Urothelium cell line (cell line): ENCODE measurements at regions not wholly inside any gene's neighbourhood (a gene's known extent, or its start where the extent isn't known, plus 50 kb on each side); places are given as distances from the start of the nearest gene placed in this dataset.

Experiments used
- DNase-seq: peaks from one replicate; pipeline ENCODE4 v3.0.0; 2011; ENCODE audit warnings: low spot score, mixed read lengths
- FAIRE-seq: peaks from 2 replicates; lab custom pipeline; 2011; peaks lifted over from hg19 to GRCh38; lab: Jason Lieb, UNC

DNA sequence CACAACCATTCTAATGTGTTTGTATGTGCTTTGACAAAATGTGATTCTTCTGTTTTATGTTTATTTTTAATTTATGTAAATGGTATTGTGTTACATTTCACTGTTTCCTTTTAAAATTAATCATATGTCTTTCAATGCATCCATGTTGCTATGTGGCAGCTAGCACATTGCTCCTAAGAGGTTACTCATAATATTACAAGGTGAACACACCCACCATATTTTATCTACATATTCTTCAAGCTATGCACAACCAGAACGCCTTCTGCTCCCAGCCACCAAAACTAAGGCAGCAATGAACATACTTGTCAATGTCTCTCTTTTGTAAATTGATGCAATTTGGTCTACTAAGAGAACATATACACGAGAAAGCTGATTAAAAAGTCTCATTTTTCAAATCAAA, 160.6 kb upstream of the OSR1 start:
- FAIRE-seq (no peak), DNase-seq (no peak)

DNA sequence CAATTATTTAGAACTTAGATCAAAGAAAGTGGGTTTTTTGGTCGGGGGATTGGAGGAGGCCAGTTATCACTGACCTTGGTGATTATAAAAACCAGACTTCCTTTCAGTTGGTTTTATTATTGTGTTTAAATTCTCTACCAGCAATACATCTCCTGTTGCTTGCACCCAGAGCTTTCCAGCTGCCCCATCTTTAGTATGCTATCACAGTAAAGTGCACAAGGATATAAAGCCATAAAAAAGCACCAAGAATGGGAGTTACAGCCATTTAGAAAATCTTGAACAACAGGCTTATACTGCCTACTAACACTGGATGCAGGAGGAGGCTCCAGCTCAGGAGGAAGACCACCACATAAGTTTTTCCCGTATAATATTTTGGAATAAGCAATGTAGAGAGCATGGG, 148.7 kb upstream of the OSR1 start:
- no peak for FAIRE-seq

DNA sequence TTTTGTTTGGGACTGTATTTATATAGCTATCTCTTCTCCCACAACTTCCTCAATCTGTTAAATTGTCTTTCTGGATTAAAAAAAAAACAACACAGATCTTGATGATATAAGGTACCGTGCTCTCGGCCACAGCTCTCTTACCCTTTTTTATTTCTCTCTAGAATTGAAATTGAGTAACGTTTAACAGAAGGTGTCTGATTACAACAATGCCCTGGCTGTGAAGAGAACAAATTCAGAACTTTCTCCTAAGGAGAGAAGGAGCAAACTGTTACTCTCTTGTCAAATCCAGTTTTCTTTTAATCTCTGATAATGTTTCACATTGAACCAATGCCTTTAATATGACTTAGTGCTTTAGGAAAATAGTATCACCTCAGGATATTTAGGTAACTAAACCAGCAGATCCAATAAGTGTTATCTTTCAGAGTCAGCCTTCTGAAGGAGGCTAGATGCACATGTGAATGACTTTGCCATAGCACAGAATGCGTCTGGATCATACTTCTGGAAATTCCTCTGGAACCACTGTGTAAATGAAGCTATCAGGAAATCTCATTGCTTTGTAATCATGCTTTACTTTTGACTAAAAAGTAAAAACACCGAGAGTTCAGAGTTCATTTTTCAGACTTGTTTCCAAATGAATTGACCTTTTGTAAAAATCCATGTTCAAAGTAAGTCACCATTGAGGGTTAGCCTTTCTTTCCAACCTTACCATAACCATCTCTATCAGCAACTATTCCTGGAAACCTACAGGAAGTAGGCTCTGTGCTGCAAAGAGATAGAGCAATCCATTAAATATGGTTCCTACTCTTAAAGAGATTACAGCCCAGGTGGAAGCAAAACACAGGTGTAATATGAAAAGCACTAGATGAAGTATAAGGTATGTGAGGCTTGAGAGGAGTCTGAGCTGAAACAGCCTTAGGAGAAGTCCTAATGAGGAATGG, 147.0 kb upstream of the OSR1 start:
- FAIRE-seq, result no peak
- DNase-seq, result no peak

More for the DNA sequence above, 148.7 kb upstream of the OSR1 start:
- DNase-seq, result no peak

DNA sequence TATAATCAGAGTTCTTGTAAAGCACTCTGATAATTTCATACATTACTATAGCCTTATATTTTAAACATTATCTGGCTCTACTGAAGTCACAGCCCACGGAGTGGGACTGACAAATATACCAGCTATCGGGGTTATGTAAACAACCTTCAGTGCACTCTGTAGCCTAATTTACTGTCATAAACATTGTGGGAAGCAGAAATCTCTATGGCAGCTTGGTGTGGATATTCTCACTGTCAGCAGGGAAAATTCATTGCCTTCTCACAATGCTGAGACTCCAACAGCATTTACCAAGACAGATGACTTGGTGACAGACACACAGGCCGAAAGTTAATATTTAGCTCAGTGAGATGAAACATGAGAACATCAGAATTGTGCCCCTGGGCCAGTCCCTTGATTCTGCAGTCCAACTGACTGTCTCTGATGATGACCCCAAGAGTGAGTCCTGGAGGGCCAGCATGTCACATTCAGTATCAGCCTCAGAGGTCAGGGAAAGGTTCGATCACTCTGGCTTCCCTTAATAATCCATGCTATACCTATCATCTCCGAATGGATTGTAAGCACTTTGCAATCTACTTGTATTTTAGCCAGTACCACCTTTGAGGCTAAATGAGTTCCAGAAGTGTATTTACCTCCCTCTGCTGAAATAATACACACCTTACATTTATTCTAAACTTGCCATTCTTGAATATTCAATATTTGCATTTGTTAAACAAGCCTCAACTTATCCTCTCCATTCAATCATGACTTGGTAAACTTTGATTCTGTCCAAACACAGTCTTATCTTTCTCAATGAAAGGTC, 146.2 kb upstream of the OSR1 start:
- FAIRE-seq, result no peak
- DNase-seq, result no peak

DNA sequence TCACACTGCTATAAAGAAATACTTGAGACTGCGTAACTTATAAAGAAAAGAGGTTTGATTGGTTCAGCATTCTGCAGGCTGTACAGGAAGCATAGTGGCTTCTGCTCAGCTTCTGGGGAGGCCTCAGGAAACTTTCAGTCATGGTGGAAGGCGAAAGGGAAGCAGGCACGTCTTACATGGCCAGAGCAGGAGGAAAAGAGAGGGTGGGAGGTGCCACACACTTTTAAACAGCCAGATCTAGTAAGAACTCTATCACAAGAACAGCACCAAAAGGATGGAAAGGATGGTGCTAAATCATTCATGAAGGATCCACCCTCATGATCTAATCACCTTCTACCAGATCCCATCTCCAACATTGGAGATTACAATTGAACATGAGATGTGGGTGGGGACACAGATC, 145.5 kb upstream of the OSR1 start:
- DNase-seq (no peak), FAIRE-seq (no peak)

DNA sequence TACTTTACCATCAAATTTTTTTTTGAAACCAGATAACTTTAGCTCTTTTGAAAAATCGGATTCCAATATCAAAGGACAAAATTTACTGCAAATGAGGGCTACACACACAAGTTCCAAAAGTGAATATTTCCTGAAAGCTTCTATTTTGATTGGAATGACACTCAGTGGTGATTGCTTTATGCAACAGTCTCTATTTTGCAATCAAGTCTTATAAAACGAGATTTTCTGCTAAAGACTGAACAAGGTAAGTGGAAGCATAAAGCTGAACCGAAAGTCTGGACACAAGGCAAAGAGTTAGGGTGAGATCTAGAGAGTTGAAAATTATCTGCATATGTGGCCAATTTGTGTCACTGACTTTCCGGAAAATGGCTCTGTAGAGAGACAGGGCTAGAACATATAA, 145.0 kb upstream of the OSR1 start:
- DNase-seq (no peak), FAIRE-seq (no peak)

DNA sequence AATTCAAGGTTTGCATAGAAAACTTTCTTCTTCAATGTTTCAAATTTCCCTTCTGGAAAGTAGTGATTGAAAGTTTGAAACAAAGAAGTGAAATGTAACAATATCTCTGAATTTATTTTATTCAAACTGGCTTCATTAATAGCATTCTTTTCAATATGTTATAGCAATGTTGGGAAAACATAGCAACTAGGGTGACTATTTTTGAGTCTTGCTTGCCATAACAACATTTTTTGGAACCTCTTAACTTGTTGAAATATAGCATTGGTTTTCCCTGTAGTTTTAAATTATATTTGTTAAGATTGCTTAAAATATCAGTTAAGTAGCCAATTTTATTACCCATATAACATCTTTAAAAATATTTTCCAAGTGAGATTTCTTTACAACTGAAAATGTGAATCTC, 141.7 kb upstream of the OSR1 start:
- DNase-seq (no peak), FAIRE-seq (no peak)

DNA sequence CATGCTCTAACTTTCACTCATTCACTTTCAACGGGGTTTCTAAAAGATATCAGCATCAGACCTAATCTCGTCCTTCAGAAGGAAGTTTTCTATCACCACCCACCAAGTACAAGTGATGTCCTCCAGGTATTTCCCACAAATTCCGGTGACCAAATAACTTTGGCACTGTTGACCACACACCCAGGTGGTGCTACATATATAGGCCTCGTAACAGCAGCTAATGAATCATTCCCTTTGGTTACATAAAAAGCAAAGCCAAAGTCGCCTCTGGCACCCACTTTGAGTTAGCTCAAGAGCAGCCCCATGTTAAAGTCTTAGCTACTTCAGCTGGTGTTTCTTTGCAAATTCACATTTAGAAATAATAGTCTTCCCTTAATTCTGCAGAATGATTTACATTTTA, 138.2 kb upstream of the OSR1 start:
- FAIRE-seq (peak; percentile 30), DNase-seq (peak; percentile 55)

DNA sequence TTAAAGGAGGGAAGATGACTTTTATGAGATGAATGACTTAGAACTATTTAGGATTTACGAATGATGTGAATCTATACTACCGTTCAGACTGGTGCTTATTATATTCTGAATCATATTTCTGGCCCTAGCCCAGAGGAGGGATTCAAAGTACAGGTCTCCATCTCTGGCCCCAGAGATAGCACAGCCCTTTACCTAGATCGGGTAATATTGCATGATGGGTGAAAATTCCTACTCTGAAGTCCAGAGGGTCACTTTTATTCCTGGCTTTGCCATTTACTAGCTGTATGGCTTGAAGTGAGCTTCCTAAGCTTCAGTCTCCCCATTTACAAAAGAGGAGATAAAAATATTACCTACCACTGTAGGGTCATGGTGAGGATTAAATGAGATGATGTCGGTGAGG, 135.8 kb upstream of the OSR1 start:
- FAIRE-seq (no peak), DNase-seq (no peak)

DNA sequence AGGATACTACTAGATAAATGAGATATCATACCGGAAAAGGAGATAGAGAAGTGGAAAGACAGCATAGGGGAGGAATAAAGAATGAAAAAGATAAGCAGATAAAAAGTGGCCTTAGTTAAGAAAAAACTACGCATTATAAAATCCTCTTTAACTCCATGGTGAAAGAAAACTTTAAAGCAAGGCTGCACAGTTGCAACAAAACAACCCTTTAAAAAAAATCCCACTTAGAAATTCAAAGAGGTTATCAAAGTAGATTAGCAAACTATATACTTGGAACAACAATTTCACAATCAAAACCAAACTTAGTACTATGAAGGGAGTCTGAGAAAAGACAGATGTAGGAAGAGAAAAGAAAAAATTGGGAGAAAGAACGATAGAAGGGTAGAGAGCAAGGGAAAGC, 133.4 kb upstream of the OSR1 start:
- no peak for FAIRE-seq
- DNase-seq, result no peak

DNA sequence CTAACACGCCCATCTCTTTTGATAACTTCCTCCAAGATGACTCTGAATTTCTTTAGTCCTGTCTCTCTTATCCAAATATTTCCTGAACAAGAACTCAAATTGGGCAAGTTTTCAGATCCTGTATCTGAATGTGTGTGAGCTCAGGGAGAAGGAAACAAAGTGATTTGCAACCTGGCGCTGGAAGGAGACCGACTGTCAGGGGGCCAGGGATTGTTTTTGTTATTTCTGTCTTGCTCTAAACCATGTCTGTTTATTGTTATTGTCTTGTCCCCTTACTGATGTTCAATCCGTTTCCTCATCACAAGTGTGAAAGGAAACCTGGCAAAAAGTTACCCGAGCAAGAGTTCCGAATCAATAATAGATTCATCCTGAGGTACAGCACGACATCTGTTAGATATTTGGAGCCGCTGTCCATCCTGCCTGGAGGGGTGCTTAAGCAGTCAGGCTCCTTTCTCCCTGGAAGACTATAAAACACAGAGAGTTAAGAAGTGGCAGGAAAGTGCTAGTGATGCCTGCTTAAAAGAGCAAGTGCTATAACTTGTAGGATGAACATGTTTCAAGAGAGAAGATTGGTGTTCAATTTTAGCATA, 132.5 kb upstream of the OSR1 start:
- FAIRE-seq, result no peak

DNA sequence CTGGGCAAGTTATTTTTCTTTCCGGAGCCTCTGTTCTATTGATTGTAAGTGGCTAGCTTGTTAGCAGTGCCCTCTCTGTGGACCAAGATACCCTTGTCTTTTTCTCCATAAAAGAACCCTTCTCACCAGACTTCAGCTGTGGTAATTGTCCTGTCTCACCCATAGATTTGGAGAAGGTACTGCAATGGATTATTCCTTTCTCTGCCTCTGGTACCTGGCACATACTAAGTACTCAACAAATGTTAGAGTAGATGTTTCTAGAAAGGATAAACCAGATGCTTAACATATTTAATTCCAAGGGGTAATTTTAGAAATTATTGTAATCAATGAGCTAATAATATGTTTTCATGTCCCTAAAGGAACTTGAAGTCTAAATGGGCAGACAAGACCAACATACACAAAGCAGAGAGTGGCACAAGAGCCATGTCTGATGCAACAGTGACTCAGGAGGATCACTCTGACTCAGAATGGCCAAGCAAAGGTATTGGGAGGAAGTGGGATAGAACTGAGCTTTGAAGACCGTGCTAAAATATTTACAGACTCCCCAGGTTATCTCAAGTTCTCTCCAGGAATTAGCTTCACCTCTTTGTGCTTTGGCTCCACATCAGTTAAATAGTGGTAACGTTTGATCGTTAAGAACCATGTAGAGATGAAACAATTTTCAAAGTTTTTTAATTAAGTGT, 129.7 kb upstream of the OSR1 start:
- DNase-seq, result peak; percentile 71
- no peak for FAIRE-seq

More for the DNA sequence above, 132.5 kb upstream of the OSR1 start:
- DNase-seq, result no peak

DNA sequence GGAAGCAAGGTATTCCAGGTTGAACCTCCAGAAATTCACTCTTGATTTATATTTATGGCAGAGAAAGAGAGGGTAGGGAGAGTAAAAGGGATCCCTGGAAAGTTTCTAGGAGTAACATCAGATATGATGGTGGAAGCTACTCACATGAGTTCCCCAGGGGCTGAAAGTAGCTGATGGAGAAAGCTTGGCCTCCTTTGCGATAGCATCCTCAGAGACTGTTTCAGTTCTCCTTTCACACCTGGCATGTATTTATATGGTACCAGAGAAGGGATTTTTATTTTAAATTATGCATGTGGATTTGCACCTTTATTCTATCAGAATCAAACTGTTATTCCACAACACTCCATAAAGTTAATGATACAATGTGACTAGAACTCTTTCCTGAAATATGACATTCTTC, 126.3 kb upstream of the OSR1 start:
- FAIRE-seq, result no peak
- no peak for DNase-seq

DNA sequence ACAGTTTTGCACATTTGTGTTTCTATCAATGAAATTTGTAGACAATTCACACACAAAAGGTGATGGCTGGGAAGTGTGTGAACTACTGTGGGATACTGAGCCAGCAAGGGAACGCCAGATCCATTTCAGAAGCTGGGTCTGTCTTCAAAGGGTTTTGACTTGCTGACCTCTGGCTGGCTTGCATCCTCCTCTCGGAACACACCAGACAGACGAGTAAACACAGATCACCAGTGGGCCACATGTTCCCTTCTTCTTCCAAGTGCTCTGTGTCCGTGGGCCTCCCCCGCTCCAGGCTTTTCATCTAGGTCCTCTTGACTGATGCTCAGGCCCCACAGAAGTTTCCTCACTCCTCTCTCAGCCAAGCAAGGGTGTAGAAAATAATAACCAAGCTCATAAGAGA, 122.2 kb upstream of the OSR1 start:
- no peak for DNase-seq
- no peak for FAIRE-seq

DNA sequence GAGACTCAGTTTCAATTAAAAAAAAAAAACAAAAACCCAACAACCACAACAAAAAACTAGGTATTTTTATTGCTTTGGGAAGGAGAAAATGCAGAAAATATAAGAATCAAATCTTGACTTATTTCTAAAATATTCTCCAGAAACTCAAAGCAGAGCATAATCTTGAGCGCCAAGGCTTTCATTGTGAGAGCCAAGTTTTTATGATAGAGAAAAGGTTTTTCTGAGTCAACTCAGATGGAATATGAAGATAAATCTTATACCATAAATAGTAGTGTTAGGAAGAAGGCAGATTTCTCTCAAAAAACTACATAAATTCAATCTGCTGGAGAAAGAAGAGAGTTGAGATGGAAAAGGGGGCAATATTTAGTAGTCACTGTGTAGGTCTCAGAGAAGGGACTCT, 121.2 kb upstream of the OSR1 start:
- DNase-seq (no peak), FAIRE-seq (no peak)

DNA sequence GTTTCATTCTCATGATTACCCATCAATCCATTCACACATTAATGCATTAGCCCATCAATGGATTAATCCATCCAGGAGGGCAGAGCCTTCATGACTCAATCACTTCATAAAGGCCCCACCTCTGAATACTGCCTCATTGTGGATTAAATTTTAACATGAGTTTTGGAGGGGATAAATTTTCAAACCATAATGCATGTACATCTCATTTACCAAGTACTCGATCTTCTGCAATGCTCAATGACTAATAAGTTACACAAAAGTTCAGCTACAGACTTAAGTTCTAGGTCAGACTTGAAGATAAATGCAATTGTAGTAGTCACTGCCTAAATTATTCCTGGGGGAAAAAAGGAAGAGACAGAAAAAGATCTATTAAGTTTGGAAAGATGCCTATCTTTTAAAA, 120.0 kb upstream of the OSR1 start:
- FAIRE-seq (no peak), DNase-seq (no peak)

DNA sequence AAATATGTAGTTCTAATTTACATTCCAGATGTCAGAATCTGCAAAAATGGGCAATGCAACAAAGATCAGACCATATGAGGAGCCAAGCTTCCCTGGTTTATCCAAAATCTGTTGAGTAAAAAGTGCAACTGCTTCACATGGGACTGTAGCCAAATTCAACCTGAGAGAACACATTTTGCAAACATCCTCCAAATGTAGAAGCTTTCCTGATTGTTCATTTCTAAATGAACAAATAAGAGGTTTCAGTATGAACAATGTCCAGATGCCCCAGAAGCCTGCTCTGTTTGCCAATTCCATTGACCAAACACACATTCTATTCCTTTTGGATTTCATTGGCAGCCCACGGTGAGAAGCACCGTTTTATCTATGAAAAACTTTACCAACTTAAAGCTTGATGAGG, 117.9 kb upstream of the OSR1 start:
- no peak for FAIRE-seq
- DNase-seq, result no peak

DNA sequence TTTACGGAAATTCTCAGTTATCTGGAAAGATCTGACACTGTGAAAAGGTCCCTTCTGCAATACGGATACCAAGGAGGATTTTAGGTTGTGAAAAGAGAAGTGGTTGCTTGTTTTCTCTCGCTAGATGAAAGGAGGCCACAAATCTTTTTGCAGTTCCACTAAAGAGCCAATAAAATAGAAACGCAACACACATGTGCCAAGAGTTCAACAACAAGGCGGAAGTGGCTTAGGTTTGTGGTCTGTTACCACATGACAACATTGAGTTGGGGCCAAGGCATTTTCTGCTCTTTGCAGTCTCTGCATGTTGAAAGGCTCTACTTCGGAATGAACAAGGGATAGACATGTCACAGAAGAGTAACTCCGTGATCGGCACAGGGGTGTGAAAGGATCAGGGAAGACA, 115.7 kb upstream of the OSR1 start:
- DNase-seq, result peak; percentile 63
- no peak for FAIRE-seq

DNA sequence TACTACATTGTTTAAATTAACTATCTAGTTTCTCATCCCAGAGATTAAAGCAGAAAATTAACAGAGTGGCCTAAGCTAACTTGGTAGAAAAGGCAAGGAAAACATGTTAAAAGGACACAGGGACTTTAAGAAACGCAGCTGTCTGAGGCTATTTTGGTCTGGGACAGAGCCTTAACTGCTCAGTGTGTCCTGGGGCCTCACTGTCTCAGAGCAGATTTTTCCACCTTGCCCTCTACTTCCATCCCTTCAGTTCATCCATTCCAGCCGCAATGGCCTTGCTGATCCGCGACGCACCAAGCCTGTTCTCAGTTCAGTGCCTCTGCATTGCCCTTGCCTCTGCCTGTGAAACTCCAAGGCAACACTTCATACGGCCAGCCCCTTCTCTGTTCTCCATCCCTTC, 114.9 kb upstream of the OSR1 start:
- DNase-seq (no peak), FAIRE-seq (no peak)

DNA sequence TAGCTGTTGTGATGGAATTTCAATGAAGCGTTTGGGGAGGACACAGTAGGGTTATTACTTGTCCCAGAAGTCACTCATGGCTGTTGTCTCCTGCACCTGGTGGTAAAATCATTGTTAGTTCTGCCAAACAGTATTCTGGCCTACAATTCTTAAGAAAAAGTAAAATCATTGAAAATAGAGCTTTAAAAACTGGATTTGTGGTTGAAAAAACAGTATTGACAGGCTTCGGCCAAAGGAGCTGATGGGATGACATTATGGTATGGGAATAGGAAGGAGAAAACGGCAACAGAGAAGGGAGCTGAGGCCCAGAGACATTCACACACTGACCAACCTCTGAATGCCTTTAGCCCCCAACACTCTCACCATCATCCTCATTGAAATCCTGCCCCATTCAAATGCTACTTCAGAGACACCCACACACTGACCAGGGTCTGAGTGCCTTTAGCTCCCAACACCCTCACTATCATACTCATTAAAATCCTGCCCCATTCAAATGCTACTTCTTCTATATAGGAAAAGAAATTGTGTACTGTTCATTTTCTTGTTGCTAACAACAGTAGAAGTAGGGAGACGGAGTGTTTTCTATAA, 114.1 kb upstream of the OSR1 start:
- FAIRE-seq (peak; percentile 72), DNase-seq (no peak)

DNA sequence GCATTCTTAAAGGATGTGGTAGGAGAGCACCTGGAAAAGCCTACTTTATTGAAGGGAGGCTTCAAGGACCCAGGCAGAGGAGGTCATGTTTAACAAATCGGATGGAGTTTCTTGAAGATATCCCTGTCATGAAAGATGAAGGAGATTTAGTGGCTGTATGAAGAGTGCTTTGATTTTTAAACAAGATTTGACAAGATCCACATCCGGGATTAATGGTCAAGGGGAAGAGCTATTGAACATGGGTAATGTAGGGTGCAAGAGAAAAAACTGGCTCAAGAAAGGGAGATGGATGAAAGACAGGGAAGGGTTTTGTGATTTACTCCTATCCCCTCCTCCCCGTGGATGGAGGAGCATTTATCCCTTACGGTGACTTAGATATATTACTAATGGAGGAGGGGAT, 113.1 kb upstream of the OSR1 start:
- no peak for DNase-seq
- FAIRE-seq, result no peak
